GM12892 (cell line): ENCODE measurements at regions not wholly inside any gene's neighbourhood (a gene's known extent, or its start where the extent isn't known, plus 50 kb on each side); places are given as distances from the start of the nearest gene placed in this dataset.

Experiments used
- DNase-seq: peaks from one replicate; pipeline ENCODE4 v3.0.0; 2011; ENCODE audit not compliant: insufficient read length
- FAIRE-seq: peaks from 2 replicates; lab custom pipeline; 2011; peaks lifted over from hg19 to GRCh38; lab: Jason Lieb, UNC
- POLR2A ChIP-seq: IDR thresholded peaks from 2 replicates; pipeline ENCODE4 v1.6.1; 2011; ENCODE audit warnings: low read depth, low read length, control low read depth
- POLR2AphosphoS5 ChIP-seq: IDR thresholded peaks from 2 replicates; pipeline ENCODE4 v1.6.1; 2011; ENCODE audit warnings: low read depth, low read length, control low read depth
- TAF1 ChIP-seq: IDR thresholded peaks from 2 replicates; pipeline ENCODE4 v1.6.1; 2011; ENCODE audit warnings: low read depth, mild to moderate bottlenecking, control low read depth, low read length, borderline replicate concordance

DNA sequence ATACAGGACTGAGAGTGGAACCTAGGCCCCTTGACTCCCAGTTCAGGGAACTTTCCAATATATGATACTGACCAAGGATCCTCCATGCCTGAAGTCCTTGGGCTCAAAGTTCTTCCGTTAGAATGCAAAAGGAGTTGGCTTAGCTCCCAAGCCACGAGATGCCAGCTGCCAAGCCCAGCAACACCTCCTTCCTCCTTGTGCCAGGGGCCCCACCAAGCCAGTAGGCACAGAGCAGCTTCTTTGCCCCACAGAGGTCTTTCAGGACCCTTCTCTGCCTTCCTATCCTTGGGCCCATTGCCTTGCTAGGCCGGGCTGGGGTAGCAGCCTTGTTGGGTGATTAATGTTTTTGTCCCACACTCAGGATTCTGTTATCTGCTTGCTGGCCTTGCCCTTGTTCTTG, 105.6 kb downstream of the EFNB1 start:
- TF ChIP-seq TAF1 (no peak), POLR2AphosphoS5 (no peak), POLR2A (no peak)
- no peak for DNase-seq
- no peak for FAIRE-seq

DNA sequence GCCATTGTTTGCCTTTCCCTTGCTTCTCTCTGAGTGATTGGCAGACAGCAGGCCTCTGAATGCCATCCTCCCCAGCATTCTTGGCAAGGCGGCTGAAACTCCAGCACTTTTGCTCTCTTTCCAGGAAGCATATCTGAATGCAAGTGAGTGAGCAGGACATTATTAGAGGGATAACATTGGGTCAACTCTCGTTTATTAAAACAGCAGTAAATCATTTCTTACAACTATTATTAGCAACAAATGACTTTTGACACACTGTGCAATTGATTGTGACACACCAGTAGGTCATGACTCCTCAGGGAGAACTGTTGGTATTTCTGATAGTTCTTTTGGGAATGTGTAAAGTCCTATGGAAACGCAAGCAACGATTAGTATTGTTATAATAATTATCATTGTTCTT, 103.8 kb downstream of the EFNB1 start:
- FAIRE-seq (no peak), DNase-seq (no peak)
- TF ChIP-seq POLR2AphosphoS5: no peak
- no peak for TF ChIP-seq TAF1
- no peak for TF ChIP-seq POLR2A

GRCh38 chrX:68931345-68931744, 102.5 kb downstream of the EFNB1 start:
- DNase-seq: no peak
- no peak for FAIRE-seq
- TF ChIP-seq POLR2A (no peak), TAF1 (no peak), POLR2AphosphoS5 (no peak)

DNA sequence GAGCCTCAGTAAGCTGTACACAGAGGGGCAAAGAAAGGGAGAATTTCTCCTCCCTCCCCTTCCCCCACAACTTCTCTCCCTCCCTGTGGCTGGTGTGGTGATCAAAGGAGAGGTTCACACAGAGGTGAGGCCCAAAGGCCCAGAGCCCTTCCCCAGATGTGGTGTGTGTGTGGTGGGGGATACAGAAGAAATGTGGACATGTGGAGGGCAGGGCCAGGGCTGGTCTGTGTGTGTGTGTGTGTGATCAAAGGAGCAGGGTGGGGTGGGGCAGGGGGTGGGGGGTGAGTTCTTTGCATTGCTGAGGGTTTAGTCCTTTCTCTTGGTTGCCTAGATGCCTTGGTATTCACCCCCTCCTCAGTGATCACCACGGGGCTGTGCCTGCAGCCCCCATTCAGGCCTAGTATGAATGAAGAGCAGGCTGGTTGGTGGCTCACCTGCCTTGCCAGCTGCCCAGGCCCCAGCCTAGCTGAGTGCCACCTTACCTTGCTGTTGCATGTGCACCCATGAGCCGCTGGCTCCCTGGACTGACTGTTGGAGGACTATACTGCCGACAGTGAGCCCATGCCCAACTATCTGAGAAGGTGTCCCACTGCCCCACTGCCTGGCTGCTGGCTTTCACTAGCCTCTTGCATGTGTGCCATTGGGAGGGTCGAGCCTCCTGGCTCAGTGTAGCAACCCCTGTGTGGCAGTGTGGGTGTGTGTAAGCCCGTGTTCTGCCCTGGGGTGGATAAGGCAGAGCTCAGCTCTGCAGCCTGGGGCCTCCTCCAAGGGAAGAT, 101.9 kb downstream of the EFNB1 start:
- no peak for TF ChIP-seq POLR2A
- no peak for TF ChIP-seq POLR2AphosphoS5
- no peak for TF ChIP-seq TAF1
- FAIRE-seq (no peak), DNase-seq (no peak)

DNA sequence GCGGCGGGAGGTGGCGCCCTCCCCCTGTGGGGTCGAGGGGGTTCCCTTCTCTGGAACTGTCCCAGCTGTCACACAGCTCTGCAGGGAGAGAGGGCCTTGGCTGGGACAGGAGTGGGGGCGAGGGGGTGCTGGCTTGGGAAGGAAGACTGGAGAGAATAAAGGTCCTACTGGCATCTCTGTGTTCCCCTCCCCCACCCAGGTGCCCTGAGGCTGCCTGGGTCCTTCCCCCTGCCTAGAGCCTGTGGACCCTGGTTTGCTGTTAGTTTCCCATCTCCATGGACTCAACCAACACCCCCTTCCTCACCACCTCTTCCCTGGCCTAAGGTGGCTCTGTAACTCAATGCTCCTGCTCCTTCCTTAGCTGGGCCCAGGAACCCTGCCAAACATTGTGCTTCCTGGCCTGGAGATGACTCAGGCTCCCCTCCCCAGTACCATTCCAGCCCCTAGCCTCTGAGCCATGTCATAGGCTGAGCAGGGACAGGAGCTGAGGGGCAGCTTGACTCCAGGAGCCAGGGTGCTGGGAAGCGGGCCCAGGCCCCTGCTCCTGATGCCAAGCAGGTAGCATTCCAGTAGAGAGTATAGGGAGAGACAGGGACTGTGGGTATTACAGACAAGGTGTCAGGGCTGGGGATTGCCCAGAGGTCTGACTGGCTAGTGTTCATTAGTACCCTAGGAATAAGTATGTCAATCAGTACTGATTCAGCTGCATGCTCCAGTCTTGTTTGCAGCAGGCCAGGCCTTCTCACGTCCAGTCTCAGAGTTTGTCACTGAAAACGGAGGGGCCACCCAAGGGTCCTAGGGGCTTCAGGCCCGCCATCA, 100.7 kb downstream of the EFNB1 start:
- FAIRE-seq (no peak), DNase-seq (no peak)

GRCh38 chrX:68928401-68928800, 99.6 kb downstream of the EFNB1 start:
- TF ChIP-seq POLR2A (no peak), POLR2AphosphoS5 (no peak), TAF1 (no peak)
- DNase-seq: no peak
- no peak for FAIRE-seq

More for the DNA sequence above, 100.7 kb downstream of the EFNB1 start:
- TF ChIP-seq POLR2AphosphoS5 (no peak), POLR2A (no peak), TAF1 (no peak)

GRCh38 chrX:68927178-68927577, 98.4 kb downstream of the EFNB1 start:
- FAIRE-seq: no peak
- TF ChIP-seq POLR2AphosphoS5 (no peak), POLR2A (no peak), TAF1 (no peak)
- no peak for DNase-seq

GRCh38 chrX:68923147-68923546, 94.3 kb downstream of the EFNB1 start:
- DNase-seq (no peak), FAIRE-seq (no peak)
- TF ChIP-seq TAF1 (no peak), POLR2AphosphoS5 (no peak)

DNA sequence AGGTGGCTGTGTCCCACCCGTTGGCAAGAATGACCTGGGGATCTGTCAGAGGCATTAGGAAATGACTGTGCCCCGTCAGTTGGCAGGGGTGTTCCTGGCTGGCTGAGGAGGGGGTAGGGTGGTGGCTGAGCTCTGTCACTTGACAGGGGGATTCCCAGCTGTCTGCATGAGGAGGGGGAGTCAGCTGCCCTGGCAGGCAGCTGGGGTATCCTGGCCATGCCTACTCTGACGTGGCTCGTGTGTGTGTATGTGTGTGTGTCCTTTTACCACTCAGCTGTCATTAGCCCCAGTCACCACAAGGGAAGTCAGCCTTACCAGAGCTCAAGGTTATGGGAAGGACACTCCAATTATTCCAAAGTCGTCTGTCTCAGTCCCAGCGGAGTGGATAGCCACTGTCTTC, 93.2 kb downstream of the EFNB1 start:
- TF ChIP-seq TAF1: no peak
- no peak for TF ChIP-seq POLR2A
- no peak for TF ChIP-seq POLR2AphosphoS5
- FAIRE-seq: no peak

GRCh38 chrX:68920561-68920960, 91.7 kb downstream of the EFNB1 start:
- no peak for TF ChIP-seq POLR2A
- no peak for TF ChIP-seq POLR2AphosphoS5
- no peak for TF ChIP-seq TAF1
- no peak for FAIRE-seq
- no peak for DNase-seq

More for the DNA sequence above, 93.2 kb downstream of the EFNB1 start:
- DNase-seq: no peak

DNA sequence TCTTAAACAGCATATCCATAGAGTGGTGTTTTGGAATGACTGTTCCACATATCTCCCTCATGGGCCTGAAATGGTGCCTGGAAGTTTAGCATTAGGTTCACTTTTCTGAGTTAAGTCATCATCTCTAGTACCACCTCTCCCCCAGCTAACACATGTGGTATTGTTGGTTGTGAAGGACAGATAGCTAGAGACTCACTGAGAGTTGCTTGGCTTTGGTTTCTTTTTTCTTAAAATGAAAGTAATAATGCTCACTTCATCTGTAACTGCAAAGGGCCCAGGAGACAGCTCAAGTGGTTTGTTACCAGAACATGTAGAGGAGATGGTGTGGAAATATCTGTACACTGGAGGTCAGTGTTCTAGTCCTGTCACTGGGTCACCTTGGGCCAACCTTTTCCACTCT, 90.9 kb downstream of the EFNB1 start:
- FAIRE-seq (no peak), DNase-seq (no peak)
- TF ChIP-seq POLR2A (no peak), POLR2AphosphoS5 (no peak), TAF1 (no peak)

DNA sequence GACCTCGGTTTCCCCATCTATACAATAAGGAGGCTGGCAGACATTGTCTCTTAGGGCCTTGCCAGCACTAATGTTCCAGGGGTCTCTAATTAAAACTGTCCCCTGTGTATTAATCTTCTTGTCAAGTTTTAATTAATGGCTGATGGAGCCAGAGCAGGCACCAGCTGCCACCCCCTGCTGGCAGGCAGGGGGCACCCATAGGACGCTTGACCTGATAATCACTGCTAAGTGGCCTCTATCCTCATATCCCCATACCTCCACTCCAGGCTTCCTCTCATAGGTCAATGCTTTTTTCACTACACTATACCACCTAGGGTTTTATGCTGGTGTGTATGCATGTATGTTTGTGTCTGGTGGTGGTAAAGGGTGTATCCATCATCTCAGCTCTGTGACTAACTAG, 89.4 kb downstream of the EFNB1 start:
- no peak for FAIRE-seq
- TF ChIP-seq TAF1 (no peak), POLR2AphosphoS5 (no peak), POLR2A (no peak)
- DNase-seq: no peak
